HG03520 (cell line): ENCODE measurements at regions not wholly inside any gene's neighbourhood (a gene's known extent, or its start where the extent isn't known, plus 50 kb on each side); places are given as distances from the start of the nearest gene placed in this dataset.
A peak's percentile ranks its signal among the peaks of the same experiment; 100 is the strongest.
"Not testable (repeated sequence)": the region's sequence is repeated elsewhere in the genome, so short reads cannot be mapped to it uniquely, and the experiment has no call there.

Experiments used
- ATAC-seq: cut with Tn5 transposase; IDR thresholded peaks from one replicate; pipeline ENCODE4 v1.9.1; 2021; ENCODE audit warnings: mild to moderate bottlenecking, moderate library complexity; ENCODE audit not compliant: unreplicated experiment

DNA sequence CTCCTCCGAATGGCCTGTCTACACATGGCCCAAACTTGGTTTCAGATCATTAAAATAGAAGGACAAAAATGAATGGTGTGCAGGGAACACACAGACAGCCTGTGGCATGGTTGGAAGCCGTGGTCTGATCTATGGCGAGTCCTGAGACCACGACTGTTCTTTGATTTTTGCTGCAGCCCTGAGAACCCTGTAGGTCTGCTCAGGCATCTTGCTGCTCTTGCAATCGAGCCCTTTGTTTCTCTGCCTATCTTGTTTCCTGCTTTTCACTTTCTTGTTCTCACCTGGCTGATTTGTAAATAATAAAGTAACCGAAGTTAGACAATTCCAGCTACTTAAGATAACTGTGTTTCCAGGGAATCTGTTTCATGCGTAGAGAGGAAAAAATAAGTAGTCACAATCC lies 54.1 kb upstream of the NBPF9 start:
- not testable (repeated sequence) for ATAC-seq

DNA sequence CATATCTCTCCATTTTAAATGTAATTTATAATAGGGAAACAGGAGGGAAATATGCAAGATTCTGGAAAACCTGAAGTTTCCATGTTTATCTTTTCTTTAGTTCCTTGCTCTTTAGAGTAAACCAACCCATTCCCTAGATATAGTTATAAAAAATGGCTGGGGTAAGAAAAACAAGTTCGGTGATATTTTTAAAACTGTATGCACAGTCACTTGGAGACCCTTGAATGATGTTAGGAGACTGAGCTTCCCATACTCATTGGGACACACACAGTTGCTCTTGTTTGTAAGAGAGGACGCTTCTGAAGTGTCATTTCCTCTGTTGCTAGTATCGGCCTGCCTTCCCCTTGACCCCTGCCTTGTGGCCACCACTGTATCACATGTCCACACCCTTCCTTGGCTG lies 55.0 kb upstream of the NBPF9 start:
- not testable (repeated sequence) for ATAC-seq

DNA sequence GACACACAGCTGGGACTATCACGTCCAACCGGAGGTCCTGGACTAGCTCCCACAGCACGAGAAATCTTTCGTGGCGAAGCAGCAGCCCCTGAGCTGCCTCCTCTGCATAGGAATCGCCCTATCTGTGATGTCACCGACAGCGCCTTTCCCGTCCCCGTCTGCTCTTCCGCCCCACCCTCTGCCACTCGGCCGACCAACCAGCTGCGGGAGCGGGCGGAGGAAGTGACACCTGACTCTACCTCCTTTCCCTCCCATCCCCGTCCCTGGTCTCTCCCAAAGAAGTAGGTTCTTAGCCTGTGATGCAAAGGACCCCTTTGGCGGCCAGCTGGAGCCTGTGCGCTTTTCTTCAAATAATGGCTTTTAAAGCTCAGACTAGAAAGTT lies 59.7 kb upstream of the NBPF9 start:
- not testable (repeated sequence) for ATAC-seq

DNA sequence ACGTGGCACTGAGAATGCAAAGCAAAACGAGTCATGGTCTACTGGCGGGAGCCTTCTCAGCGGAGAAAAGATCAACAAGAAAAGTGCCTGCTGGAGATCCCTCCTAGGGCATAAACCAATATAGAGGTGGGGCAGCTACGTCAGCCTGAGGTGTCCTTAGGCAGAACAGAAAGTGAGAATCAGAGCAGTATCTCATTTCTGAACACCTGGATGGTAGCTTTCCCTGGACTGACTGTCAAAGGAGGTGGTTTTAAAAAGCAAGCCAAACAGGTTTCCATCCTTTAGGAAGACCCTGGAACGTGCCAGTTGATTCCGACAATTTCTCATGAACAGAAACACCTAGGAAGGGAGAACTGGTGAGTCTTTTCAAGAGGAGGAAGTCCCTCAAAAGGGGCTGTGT lies 71.4 kb upstream of the NBPF9 start:
- not testable (repeated sequence) for ATAC-seq

DNA sequence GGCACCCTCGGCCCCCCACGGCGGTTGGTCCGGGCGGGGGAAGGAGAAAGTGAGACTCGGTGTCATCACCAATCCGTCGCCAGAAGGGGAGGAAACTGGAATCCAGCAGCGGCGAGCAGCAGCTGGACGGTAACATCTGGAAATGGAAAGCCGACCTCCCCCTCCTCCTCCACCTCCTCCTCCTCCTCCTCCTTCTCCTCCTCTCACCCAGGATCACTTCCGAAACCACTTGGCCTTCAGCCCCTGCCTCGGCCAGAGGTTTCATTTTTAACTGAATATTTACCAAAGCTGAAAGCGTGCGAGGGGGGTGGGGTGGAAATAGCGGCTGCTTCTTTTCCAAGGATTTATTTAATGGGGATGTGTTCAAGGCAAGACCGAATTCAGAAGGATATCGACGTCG lies 72.5 kb upstream of the NBPF9 start:
- not testable (repeated sequence) for ATAC-seq

DNA sequence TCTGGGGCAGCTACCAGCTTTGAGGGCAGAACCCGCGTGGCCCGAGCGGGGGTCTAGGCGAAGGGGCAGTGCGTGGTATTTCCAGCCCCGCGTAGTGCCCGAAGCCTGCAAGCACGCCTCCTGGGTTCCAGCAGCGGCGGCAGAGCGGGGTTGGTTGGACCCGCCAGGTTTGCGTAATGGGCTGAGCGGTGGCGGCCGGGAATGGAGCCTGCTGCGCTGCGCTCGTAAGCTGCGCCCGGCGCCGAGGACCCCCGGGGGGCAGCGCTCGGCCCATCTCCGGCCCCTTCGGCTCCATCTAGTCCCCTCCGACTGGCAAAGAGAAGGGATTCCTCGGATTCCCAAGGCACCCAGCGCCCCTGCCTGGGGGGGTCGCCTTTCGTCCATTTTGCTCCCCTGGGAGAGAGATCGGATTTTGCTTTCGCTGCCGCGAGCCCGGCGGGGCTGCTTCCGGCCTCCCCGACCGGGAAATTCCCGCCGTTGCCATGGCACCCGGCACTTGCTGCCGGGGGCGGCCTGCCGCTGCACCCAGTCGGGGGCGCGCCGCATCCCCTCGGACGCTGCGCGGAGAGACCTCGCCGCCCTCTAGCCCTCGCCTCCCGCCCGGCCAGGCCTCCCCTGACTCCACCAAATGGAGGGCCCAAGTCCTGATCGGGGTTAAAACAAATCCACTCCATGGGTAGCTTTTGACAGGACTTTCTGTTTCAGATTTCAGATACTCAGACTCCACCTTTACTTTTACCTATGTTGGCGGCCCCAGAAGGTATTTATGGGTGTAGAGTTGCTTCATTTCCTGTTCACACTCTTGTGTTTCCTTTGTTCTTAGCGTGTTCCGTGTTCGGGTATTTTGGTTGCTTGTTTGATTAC lies 73.3 kb upstream of the NBPF9 start:
- ATAC-seq, result not testable (repeated sequence)

DNA sequence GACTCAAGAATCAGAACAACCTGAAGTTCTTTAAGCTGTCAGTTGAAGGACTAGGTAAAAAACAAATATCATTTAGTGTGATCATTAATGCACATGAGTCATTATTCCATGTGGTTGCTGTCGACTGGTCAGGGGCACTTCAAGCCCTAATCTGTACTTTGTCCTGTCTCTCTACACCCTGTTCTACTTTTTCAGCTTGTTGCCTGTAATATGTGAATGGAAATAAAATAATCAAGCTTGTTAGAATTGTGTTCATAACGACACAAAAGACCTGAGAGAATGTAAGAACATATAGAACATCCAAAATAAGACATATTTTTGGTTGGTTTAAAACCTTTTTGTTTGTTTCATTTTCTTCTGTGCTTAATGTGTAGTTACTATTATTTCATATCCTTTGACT lies 87.4 kb upstream of the NBPF9 start:
- ATAC-seq, result not testable (repeated sequence)

DNA sequence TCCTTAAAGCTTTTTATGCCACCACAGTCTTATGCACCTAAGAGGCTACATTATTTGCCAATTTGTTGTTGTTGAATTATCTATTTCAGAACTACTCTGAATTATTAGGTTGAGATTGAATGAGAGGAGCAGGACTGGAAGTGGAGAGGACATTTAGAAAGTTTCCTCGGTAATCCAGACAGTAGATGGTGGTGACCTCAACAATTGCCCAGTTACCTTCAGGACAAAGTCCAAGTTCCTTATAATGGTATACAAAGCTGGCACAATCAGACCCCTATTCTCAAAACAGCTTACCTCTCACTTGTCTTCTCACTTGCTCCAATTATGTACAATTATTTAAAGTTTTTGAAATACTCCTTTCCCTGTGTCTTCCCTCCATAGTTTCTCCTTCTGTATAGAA lies 93.3 kb upstream of the NBPF9 start:
- ATAC-seq, result not testable (repeated sequence)

DNA sequence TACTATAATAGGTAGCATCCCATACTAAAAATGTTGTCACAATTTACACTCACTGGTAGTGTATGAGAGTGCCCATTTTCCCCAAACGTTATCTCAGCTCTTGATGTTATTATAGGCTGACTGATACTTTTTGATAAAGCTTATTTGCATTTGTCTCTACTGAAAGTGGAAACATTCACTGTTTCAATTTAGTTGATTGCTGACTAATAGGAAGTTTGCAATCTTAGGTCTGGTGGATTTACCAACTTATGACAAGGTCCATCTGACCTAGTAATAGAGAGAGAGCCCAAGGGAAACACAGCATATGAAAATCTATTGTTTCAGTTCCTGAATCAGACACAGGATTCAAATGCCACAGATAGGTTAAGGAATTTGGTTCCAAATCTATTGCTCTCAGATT lies 97.2 kb upstream of the NBPF9 start:
- ATAC-seq, result not testable (repeated sequence)

DNA sequence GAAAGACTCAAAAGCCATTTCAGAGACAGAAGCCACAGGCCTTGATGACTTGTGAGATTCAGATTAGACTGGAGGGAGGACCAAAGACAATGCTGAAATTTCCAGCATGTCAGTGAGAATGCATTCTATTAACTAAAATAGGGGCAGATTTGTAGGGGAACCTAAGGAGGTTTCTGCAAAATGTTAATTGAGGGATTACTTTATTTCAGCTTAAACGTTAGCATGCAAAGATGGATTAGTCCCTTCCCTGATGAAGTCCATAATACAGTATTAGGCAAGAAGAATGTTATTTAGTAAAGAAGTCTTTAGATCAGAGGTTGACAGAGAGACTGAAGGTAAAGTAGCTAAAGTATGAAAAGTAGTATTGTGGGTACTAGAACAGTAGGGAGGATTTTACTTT lies 98.9 kb upstream of the NBPF9 start:
- ATAC-seq, result not testable (repeated sequence)

DNA sequence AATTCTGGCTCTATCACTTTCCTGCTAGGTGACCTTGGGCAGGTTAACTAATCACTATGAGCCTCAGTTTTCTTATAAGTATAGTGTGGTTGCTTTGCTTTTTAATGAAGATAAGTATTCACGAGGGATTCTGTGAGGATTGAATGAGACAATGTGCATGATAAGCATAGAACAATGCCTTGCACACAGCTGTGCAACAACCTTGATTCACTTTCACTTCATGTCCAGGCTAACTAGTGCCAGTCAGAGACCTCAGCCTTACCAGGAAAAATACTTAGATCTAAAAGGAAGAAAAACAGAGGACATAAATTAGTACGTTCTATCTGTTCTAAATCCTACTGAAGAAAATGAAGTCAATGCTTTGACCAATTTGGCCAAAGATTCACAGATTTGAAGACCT lies 101.0 kb upstream of the NBPF9 start:
- not testable (repeated sequence) for ATAC-seq

DNA sequence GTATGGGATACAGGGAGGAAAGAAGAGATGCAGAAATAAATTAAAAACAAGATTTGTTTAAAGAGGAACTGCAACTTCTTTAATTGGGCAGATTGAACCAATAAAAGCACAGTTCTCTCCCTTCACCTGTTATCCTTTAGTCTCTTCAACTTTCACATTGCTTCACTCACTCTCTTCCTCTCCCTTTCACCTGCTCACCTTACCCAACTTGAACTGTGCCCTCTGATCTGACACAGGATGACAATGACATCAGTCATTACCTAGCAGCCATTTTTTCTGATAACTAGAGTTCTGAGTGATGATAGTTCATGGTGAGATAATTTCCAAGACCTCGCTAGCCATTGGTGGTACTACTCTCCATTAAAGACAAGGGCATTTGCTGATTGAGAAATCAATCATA lies 105.5 kb upstream of the NBPF9 start:
- not testable (repeated sequence) for ATAC-seq

DNA sequence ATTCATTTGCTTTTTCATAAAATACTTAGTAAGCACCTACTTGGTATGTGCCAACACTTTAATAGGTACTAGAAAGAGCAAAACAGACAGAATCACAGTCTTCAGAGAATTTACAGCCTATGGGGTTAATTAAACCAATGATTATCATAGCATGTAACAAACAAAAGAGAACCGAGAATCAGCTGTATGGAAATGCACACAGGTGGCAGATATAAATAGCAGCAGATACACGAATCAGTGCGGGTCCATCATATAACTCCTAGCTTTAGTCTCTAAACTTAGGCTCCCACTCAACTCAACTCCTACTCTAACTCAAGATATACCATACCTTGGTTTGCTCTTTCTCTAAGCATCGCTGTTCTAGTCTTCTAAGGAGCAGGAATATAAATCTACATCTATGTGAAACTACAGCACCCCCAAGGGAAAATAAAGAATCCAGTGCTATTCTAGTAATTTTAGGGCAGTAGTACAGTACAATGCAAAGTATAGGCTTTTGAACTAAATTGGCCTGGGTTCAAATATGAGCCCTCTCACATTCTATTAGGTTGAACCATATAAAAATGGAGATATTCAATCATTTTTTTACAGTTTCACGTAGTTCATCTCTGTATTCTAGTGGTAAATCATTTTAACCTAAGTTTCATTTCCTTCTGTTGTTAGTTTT lies 108.5 kb upstream of the NBPF9 start:
- ATAC-seq, result peak; percentile 53

DNA sequence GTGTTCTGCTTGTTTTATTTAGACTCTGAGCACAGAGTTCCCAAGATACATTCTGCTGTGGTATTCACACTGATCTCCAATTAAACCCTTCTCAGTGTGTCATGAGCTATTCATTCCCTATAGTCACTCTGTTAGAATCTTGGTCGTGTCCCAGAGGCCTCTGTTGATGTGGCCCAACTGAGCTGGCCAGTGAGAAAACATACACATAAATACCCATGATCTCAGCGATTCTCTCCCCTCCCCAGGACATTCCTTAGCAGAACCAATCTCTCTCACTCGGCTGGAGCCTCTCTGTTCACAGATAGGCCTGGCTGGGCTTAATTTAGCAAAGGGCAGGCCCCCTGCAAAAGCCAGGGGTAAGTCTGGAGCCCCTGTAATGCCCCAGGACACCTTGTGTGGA lies 109.6 kb upstream of the NBPF9 start:
- not testable (repeated sequence) for ATAC-seq

DNA sequence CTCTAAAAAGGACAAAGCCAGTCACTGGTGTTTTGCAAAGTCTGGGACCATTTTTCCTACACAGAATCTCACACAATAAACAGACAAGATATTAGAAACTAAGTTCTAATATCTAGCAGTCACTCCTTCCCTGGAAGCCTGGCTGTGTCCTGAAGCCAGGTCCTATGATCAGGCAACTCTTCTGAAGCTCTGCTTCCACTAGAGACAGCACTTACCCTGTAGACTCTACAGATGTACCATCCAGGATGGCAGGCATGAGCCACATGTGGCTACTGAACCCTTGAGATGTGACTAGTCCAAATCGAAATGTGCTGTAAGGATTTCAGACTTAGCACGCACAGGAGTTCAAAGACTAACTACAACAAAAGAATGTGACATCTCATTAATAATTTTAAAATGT lies 110.3 kb upstream of the NBPF9 start:
- ATAC-seq, result not testable (repeated sequence)

DNA sequence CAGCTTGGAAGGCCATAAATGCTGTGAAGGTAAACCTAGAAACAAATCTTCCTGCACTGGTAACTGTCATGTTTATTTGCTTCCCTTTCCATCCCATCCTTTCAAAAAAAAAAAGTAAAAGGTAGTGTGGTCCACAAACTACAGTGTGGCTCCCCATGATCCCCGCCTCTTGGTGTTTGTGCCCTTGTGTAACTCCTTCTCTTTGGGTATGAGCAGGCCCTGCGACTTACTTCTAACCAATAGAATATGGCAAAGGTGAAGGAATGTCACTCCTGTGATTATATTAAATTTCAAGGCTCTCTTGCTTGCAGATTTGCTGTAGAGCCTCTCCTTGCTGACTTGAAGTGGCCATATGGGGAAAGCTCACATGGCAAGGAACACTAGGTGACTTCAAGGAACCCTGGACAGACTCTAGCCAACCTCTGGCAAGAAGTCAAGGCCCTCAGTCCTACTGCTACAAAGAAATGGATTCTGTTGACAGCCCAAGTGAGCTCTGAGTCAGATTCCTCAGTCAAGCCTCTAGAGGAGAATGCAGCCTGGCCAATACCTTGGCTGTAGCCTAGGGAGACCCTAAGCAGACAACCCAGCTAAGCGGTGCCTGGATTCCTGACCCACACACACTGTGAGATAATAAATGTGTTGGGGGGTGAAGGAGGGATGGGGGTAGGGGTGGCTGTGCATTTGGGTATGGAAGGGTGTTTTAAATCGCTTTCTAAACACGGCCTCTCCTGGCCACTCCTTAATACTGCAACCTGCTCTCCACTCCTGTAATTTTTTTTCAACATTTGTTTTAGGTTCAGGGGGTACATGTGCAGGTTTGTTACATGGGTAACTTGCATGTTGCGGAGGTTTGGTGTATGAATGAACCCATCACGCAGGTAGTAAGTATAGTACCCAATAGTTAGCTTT lies 115.0 kb upstream of the NBPF9 start:
- not testable (repeated sequence) for ATAC-seq

DNA sequence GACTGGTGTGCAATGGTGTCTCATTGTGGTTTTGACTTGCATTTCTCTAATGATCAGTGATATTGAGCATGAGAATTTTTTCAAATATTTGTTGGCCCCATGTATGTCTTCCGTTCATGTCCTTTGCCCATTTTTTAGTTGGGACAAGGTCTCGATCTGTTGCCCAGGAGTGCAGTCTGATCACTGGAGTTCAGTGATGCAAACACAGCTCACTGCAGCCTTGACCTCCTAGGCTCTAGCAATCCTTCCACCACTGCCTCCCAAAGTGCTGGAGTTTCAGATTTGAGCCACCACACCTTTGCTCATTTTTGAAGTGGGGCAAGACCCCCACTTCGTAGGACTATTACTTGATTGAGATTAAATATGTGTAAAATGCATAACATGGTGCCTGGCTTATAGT lies 116.2 kb upstream of the NBPF9 start:
- ATAC-seq, result not testable (repeated sequence)

DNA sequence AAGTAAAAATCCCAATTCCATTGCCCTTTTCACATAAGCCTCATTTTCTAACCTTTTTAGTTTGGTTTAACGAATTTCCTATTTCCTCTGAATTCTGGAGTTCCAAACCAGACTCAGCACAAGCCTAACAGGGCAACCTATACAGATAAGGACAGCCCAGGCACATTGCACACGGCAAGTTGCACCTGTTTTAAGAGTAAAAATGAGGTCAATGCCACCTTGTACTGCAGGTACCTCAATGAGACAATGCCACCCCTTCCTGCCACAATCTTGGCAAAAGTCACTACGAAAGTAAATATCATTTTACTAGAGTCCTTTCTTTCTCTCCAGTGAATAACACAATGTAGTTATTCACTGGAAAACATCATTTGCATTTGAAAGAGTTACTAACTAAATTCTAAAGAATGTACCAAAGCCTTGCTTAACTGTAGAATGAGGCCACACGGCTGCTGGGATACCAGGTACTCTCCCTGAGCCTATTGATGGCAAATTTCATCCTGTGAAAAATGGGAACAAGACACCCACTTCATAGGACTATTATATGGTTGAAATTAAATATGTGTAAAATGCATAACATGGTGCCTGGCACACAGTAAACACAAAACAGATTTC lies 117.2 kb upstream of the NBPF9 start:
- not testable (repeated sequence) for ATAC-seq

DNA sequence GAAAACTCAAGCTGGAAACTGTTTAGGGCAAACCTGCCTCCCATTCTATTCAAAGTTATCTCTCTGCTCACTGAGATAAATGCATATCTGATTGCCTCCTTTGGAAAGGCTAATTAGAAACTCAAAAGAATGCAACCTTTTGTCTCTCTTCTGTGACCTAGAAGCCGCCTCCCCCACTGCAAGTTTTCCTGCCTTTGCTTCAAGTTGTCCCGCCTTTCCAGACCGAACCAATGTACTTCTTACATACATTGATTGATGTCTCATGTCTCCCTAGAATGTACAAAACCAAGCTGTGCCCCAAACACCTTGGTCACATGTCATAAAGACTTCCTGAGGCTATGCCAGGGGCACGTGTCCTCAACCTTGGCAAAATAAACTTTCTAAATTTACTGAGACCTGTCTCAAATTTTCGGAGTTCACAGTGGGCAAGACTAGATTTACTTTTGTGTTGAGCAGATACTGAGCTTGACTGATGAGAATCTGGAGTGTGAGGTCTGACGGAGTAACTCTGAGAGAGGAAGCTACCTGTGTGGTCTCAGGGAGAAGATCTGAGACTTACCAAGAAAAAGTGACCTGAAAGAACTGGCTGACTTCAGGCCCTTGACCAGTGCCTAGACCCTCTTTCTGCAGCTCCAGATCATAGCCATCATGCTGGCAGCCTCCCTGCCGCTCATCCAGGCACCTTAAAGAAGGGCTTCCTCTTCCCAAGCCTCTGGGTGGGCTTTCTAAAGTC lies 124.7 kb upstream of the NBPF9 start:
- not testable (repeated sequence) for ATAC-seq
